ENCODE measurements at regions not wholly inside any gene's neighbourhood (a gene's known extent, or its start where the extent isn't known, plus 50 kb on each side); places are given as distances from the start of the nearest gene placed in this dataset.

GRCh38 chr6:141624301-141624700 lies 508.4 kb upstream of the GJE1 start:
- Histone ChIP-seq H3K27ac (ENCODE audit: low read depth, low read length) (no peak overlapping the region), H3K9ac (ENCODE audit: low read length) (no peak overlapping the region), H3K27me3 (ENCODE audit: control insufficient read depth, insufficient read depth, low read length) (no peaks in the 10 kb centered on the region), H3K36me3 (ENCODE audit: control insufficient read depth, insufficient read depth, low read length) (no peaks in the 10 kb centered on the region), H3K4me1 (ENCODE audit: control insufficient read depth, insufficient read depth, low read length) (no peaks in the 10 kb centered on the region), H3K4me3 (ENCODE audit: low read length) (no peak overlapping the region)

GRCh38 chr6:141618180-141618581 lies 514.5 kb upstream of the GJE1 start:
- no peaks in the 10 kb centered on the region for H3K36me3 ChIP-seq (ENCODE audit: control insufficient read depth, insufficient read depth, low read length)
- no peaks in the 10 kb centered on the region for H3K27me3 ChIP-seq (ENCODE audit: control insufficient read depth, insufficient read depth, low read length)
- H3K27ac ChIP-seq (ENCODE audit: low read depth, low read length): no peak overlapping the region

GRCh38 chr6:141610741-141611140 lies 522.0 kb upstream of the GJE1 start:
- no peaks in the 10 kb centered on the region for H3K27me3 ChIP-seq (ENCODE audit: control insufficient read depth, insufficient read depth, low read length)
- no peaks in the 10 kb centered on the region for H3K36me3 ChIP-seq (ENCODE audit: control insufficient read depth, insufficient read depth, low read length)
- H3K9ac ChIP-seq (ENCODE audit: low read length): no peak overlapping the region
- no peak overlapping the region for H3K4me3 ChIP-seq (ENCODE audit: low read length)
- H3K27ac ChIP-seq (ENCODE audit: low read depth, low read length): no peak overlapping the region
- H3K4me1 ChIP-seq (ENCODE audit: control insufficient read depth, insufficient read depth, low read length): no peaks in the 10 kb centered on the region

More at GRCh38 chr6:141618180-141618581, 514.5 kb upstream of the GJE1 start:
- no peak overlapping the region for H3K9ac ChIP-seq (ENCODE audit: low read length)
- H3K4me3 ChIP-seq (ENCODE audit: low read length): no peak overlapping the region
- H3K4me1 ChIP-seq (ENCODE audit: control insufficient read depth, insufficient read depth, low read length): no peaks in the 10 kb centered on the region

GRCh38 chr6:141607956-141608355 lies 524.8 kb upstream of the GJE1 start:
- H3K36me3 ChIP-seq (ENCODE audit: control insufficient read depth, insufficient read depth, low read length): no peaks in the 10 kb centered on the region
- no peak overlapping the region for H3K4me3 ChIP-seq (ENCODE audit: low read length)
- no peak overlapping the region for H3K27ac ChIP-seq (ENCODE audit: low read depth, low read length)
- no peaks in the 10 kb centered on the region for H3K4me1 ChIP-seq (ENCODE audit: control insufficient read depth, insufficient read depth, low read length)
- no peak overlapping the region for H3K9ac ChIP-seq (ENCODE audit: low read length)
- no peaks in the 10 kb centered on the region for H3K27me3 ChIP-seq (ENCODE audit: control insufficient read depth, insufficient read depth, low read length)

- Histone ChIP-seq H3K4me3 (ENCODE audit: low read length) (no peak overlapping the region), H3K36me3 (ENCODE audit: control insufficient read depth, insufficient read depth, low read length) (no peaks in the 10 kb centered on the region), H3K27ac (ENCODE audit: low read depth, low read length) (no peak overlapping the region), H3K4me1 (ENCODE audit: control insufficient read depth, insufficient read depth, low read length) (no peaks in the 10 kb centered on the region), H3K9ac (ENCODE audit: low read length) (no peak overlapping the region), H3K27me3 (ENCODE audit: control insufficient read depth, insufficient read depth, low read length) (no peaks in the 10 kb centered on the region)
Measured at GRCh38 chr6:141598487-141598886, 534.2 kb upstream of the GJE1 start.

- no peaks in the 10 kb centered on the region for H3K36me3 ChIP-seq (ENCODE audit: control insufficient read depth, insufficient read depth, low read length)
- no peak overlapping the region for H3K9ac ChIP-seq (ENCODE audit: low read length)
- H3K4me3 ChIP-seq (ENCODE audit: low read length): no peak overlapping the region
- no peaks in the 10 kb centered on the region for H3K4me1 ChIP-seq (ENCODE audit: control insufficient read depth, insufficient read depth, low read length)
- no peak overlapping the region for H3K27ac ChIP-seq (ENCODE audit: low read depth, low read length)
- H3K27me3 ChIP-seq (ENCODE audit: control insufficient read depth, insufficient read depth, low read length): no peaks in the 10 kb centered on the region
Measured at GRCh38 chr6:141594874-141595273, 537.9 kb upstream of the GJE1 start.

GRCh38 chr6:141593311-141593710 lies 539.4 kb upstream of the GJE1 start:
- H3K4me1 ChIP-seq (ENCODE audit: control insufficient read depth, insufficient read depth, low read length): no peaks in the 10 kb centered on the region
- H3K27me3 ChIP-seq (ENCODE audit: control insufficient read depth, insufficient read depth, low read length): no peaks in the 10 kb centered on the region
- H3K27ac ChIP-seq (ENCODE audit: low read depth, low read length): no peak overlapping the region
- no peaks in the 10 kb centered on the region for H3K36me3 ChIP-seq (ENCODE audit: control insufficient read depth, insufficient read depth, low read length)
- H3K4me3 ChIP-seq (ENCODE audit: low read length): no peak overlapping the region
- no peak overlapping the region for H3K9ac ChIP-seq (ENCODE audit: low read length)

GRCh38 chr6:141587482-141588266 lies 545.1 kb upstream of the GJE1 start:
- Histone ChIP-seq H3K27me3 (ENCODE audit: control insufficient read depth, insufficient read depth, low read length) (no peaks in the 10 kb centered on the region), H3K36me3 (ENCODE audit: control insufficient read depth, insufficient read depth, low read length) (no peaks in the 10 kb centered on the region), H3K9ac (ENCODE audit: low read length) (no peak overlapping the region)

GRCh38 chr6:141580988-141581552 lies 551.7 kb upstream of the GJE1 start:
- no peaks in the 10 kb centered on the region for H3K4me1 ChIP-seq (ENCODE audit: control insufficient read depth, insufficient read depth, low read length)
- H3K9ac ChIP-seq (ENCODE audit: low read length): no peak overlapping the region
- no peak overlapping the region for H3K4me3 ChIP-seq (ENCODE audit: low read length)
- no peaks in the 10 kb centered on the region for H3K27me3 ChIP-seq (ENCODE audit: control insufficient read depth, insufficient read depth, low read length)
- H3K27ac ChIP-seq (ENCODE audit: low read depth, low read length): no peak overlapping the region
- H3K36me3 ChIP-seq (ENCODE audit: control insufficient read depth, insufficient read depth, low read length): no peaks in the 10 kb centered on the region

More at GRCh38 chr6:141587482-141588266, 545.1 kb upstream of the GJE1 start:
- H3K4me3 ChIP-seq (ENCODE audit: low read length): no peak overlapping the region
- no peaks in the 10 kb centered on the region for H3K4me1 ChIP-seq (ENCODE audit: control insufficient read depth, insufficient read depth, low read length)
- no peak overlapping the region for H3K27ac ChIP-seq (ENCODE audit: low read depth, low read length)

- H3K9ac ChIP-seq (ENCODE audit: low read length): no peak overlapping the region
- H3K4me1 ChIP-seq (ENCODE audit: control insufficient read depth, insufficient read depth, low read length): no peaks in the 10 kb centered on the region
- no peaks in the 10 kb centered on the region for H3K27me3 ChIP-seq (ENCODE audit: control insufficient read depth, insufficient read depth, low read length)
Measured at GRCh38 chr6:141580131-141580530, 552.6 kb upstream of the GJE1 start.

GRCh38 chr6:141576751-141577150 lies 556.0 kb upstream of the GJE1 start:
- H3K4me3 ChIP-seq (ENCODE audit: low read length): no peak overlapping the region
- H3K9ac ChIP-seq (ENCODE audit: low read length): no peak overlapping the region
- no peaks in the 10 kb centered on the region for H3K27me3 ChIP-seq (ENCODE audit: control insufficient read depth, insufficient read depth, low read length)
- H3K4me1 ChIP-seq (ENCODE audit: control insufficient read depth, insufficient read depth, low read length): no peaks in the 10 kb centered on the region
- H3K27ac ChIP-seq (ENCODE audit: low read depth, low read length): no peak overlapping the region
- no peaks in the 10 kb centered on the region for H3K36me3 ChIP-seq (ENCODE audit: control insufficient read depth, insufficient read depth, low read length)

More at GRCh38 chr6:141580131-141580530, 552.6 kb upstream of the GJE1 start:
- Histone ChIP-seq H3K36me3 (ENCODE audit: control insufficient read depth, insufficient read depth, low read length) (no peaks in the 10 kb centered on the region), H3K27ac (ENCODE audit: low read depth, low read length) (no peak overlapping the region), H3K4me3 (ENCODE audit: low read length) (no peak overlapping the region)

- Histone ChIP-seq H3K4me1 (ENCODE audit: control insufficient read depth, insufficient read depth, low read length) (no peaks in the 10 kb centered on the region), H3K4me3 (ENCODE audit: low read length) (peak overlapping the region; percentile 1), H3K27ac (ENCODE audit: low read depth, low read length) (no peak overlapping the region), H3K9ac (ENCODE audit: low read length) (no peak overlapping the region), H3K27me3 (ENCODE audit: control insufficient read depth, insufficient read depth, low read length) (no peaks in the 10 kb centered on the region), H3K36me3 (ENCODE audit: control insufficient read depth, insufficient read depth, low read length) (no peaks in the 10 kb centered on the region)
Measured at GRCh38 chr6:141562851-141563763, 569.6 kb upstream of the GJE1 start.

All from rectal smooth muscle tissue (tissue), 1 donor.